HL-60 (cell line): ENCODE measurements at regions not wholly inside any gene's neighbourhood (a gene's known extent, or its start where the extent isn't known, plus 50 kb on each side); places are given as distances from the start of the nearest gene placed in this dataset.
A peak's percentile ranks its signal among the peaks of the same experiment; 100 is the strongest.

Experiments used
- DNase-seq, 2 experiments: peaks; one replicate each; pipeline ENCODE4 v3.0.0-alpha.2; 2010 to 2020; ENCODE audit warnings: low read depth in 1 of 2, low spot score in 1 of 2
- H3K27ac ChIP-seq: fragments of 250-450 bp; sonication (Bioruptor Pico); replicated peaks from 2 replicates; pipeline ENCODE4 v1.5.1; 2020; ENCODE audit warnings: mild to moderate bottlenecking, moderate library complexity
- H3K27me3 ChIP-seq: fragments of 250-450 bp; sonication (Bioruptor Pico); 2 replicates; pipeline ENCODE4 v1.5.1; 2021; ENCODE audit warnings: mild to moderate bottlenecking, moderate library complexity; ENCODE audit not compliant: insufficient read depth, poor library complexity, severe bottlenecking
- H3K4me3 ChIP-seq: replicated peaks from 2 replicates; pipeline ENCODE4 v1.5.1; 2011; ENCODE audit warnings: mild to moderate bottlenecking, control low read depth, low read length; ENCODE audit not compliant: insufficient read depth
- GABPA ChIP-seq: IDR thresholded peaks from 2 replicates; pipeline ENCODE4 v1.6.1; 2012; ENCODE audit warnings: low read depth
- POLR2AphosphoS5 ChIP-seq: IDR thresholded peaks from 2 replicates; pipeline ENCODE4 v1.6.1; 2012; ENCODE audit warnings: low read depth
- SPI1 ChIP-seq: IDR thresholded peaks from 2 replicates; pipeline ENCODE4 v1.6.1; 2012; ENCODE audit warnings: low read depth, mild to moderate bottlenecking, borderline replicate concordance
- TF ChIP-seq, protein P1 (sequence below): IDR thresholded peaks from one replicate; pipeline ENCODE4 v1.5.1; 2011; ENCODE audit warnings: low read length, control low read depth, inconsistent platforms; ENCODE audit not compliant: insufficient read depth
- TF ChIP-seq, protein P2 (sequence below): IDR thresholded peaks from 2 replicates; pipeline ENCODE4 v1.6.1; 2012; ENCODE audit warnings: low read depth; ENCODE audit not compliant: insufficient replicate concordance

DNA sequence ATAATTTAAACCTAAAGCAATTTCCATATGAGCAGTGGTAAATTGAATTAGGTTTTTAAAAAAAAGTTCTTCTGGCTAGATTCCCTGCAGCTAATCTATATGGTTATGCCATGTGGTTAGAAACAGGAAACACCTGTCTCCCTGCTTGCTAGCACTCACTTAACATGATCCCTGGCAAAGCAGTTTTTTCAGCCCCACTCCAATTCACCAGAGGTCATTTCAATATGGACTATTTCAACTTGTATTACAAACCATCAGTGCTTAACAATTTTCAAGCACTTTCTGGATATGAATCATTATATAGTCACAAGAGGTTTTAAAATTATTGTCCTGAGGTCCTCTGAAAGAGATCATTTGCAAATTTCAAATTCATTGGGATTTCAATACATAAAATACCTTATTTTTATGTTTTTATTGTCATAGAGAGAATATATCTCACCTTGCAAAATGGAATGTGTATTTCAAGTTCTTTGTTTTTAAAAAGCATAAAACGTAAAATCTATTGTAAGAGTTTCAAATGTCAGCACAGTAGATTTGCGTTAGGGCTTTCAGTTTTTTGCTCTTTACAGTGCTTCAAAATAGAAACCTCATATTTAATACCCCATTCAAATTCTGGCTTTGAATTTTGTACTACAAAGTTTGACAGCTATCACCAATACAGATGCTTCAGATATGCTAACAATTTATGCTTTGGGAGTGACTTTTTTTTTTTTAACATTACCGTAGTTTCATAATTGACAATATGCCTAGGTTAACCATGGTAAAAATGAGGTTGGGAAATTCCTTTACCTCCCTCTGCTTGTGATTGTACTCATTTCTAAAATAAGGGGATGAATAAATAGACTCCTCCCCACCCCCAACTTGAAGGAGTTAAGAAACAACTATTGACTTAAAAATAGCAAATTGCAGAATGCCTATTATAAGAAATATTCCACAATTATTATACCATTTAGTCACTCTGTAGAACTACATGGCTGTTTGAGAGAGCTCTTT lies 117.5 kb upstream of the HGF start:
- DNase-seq, result peak; percentile 38 to 78
- peak overlapping the region; percentile 68 for H3K27ac ChIP-seq
- TF ChIP-seq SPI1 (no peak), POLR2AphosphoS5 (peak; percentile 79; the same call in 1 of the 2 replicates)
- no peak overlapping the region for H3K4me3 ChIP-seq
- H3K27me3 ChIP-seq, result no peaks in the 10 kb centered on the region

DNA sequence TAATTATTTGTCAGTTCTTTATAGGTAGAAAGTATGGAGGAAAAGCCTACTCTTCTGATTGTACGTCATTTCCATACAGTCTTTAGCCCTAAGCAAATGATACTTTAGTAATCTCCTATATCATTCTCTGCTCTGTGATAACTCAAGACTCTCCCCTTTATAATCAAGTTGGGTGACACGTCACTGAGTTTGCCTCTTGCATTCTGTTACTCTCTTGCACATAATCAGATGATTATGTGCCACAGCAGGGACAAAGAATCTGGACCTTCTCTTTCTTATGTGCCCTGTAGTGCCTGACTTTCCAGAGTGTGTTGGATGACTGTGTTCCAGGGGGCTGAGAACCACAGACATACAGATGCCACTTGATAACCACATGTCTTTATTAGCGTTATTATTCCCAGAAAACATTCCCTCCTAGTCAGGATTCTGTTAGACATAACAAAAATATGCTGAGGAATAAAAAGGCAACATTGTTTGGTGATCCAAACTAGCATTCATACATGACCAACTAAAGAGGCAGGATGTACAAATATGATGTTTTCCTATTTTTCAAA lies 116.4 kb upstream of the HGF start:
- Histone ChIP-seq H3K4me3 (no peak overlapping the region), H3K27me3 (no peaks in the 10 kb centered on the region), H3K27ac (peak overlapping the region; percentile 68)
- DNase-seq, result no peak
- TF ChIP-seq, protein P1, sequence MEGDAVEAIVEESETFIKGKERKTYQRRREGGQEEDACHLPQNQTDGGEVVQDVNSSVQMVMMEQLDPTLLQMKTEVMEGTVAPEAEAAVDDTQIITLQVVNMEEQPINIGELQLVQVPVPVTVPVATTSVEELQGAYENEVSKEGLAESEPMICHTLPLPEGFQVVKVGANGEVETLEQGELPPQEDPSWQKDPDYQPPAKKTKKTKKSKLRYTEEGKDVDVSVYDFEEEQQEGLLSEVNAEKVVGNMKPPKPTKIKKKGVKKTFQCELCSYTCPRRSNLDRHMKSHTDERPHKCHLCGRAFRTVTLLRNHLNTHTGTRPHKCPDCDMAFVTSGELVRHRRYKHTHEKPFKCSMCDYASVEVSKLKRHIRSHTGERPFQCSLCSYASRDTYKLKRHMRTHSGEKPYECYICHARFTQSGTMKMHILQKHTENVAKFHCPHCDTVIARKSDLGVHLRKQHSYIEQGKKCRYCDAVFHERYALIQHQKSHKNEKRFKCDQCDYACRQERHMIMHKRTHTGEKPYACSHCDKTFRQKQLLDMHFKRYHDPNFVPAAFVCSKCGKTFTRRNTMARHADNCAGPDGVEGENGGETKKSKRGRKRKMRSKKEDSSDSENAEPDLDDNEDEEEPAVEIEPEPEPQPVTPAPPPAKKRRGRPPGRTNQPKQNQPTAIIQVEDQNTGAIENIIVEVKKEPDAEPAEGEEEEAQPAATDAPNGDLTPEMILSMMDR, result no peak
- TF ChIP-seq, protein P2, sequence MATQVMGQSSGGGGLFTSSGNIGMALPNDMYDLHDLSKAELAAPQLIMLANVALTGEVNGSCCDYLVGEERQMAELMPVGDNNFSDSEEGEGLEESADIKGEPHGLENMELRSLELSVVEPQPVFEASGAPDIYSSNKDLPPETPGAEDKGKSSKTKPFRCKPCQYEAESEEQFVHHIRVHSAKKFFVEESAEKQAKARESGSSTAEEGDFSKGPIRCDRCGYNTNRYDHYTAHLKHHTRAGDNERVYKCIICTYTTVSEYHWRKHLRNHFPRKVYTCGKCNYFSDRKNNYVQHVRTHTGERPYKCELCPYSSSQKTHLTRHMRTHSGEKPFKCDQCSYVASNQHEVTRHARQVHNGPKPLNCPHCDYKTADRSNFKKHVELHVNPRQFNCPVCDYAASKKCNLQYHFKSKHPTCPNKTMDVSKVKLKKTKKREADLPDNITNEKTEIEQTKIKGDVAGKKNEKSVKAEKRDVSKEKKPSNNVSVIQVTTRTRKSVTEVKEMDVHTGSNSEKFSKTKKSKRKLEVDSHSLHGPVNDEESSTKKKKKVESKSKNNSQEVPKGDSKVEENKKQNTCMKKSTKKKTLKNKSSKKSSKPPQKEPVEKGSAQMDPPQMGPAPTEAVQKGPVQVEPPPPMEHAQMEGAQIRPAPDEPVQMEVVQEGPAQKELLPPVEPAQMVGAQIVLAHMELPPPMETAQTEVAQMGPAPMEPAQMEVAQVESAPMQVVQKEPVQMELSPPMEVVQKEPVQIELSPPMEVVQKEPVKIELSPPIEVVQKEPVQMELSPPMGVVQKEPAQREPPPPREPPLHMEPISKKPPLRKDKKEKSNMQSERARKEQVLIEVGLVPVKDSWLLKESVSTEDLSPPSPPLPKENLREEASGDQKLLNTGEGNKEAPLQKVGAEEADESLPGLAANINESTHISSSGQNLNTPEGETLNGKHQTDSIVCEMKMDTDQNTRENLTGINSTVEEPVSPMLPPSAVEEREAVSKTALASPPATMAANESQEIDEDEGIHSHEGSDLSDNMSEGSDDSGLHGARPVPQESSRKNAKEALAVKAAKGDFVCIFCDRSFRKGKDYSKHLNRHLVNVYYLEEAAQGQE, result no peak
- TF ChIP-seq SPI1, result no peak
- TF ChIP-seq GABPA, result no peak
- TF ChIP-seq POLR2AphosphoS5, result no peak

DNA sequence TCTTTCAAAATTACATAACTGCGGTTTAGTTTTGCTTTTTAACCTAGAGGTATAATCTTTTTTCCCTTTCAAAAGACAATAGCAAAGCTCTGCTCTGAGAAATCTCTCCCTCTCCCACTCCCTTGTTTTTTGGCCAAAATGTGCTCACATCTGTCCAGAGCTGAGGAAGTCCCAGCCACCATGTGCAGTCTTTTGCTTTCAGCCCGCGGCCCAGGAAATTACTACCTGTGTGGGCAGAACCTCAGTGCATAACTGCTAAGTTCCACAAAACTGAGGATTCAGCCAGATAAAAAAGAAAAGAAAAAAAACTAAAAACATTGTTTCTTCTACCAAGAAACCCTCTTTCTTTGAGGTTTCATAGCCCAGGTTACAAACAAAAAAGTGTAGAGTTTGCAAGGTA lies 115.0 kb upstream of the HGF start:
- peak in 1 of 2 experiments; percentile 18 for DNase-seq
- Histone ChIP-seq H3K27ac (no peak overlapping the region), H3K27me3 (no peaks in the 10 kb centered on the region), H3K4me3 (no peak overlapping the region)
- TF ChIP-seq, protein P1, result no peak
- TF ChIP-seq SPI1, result no peak
- no peak for TF ChIP-seq GABPA
- no peak for TF ChIP-seq POLR2AphosphoS5
- TF ChIP-seq, protein P2, result no peak

DNA sequence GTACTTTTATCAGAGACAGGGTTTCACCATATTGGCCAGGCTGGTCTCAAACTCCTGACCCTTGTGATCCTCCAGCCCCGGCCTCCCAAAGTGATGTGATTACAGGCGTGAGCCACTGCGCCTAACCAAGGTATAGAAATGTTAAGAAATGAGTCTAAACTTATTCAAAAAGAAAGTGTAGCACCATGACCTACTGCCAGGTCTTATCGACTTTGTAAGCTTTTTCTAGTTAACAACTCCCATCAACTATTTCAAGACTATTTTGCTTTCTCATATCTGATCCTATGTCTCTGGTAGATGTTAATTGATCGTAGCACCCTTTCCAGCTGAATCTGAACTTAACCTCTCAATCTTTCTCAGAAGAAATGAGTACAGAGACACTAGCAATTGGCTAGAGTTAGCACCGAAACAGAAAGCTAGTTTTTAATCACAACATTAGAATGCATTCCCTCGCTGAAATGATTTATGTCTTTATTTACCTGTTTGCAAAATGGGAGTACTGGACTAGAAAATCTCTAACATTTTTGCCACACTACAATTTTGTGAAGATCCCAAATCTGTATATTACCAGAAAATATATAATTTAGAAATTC lies 114.0 kb upstream of the HGF start:
- DNase-seq, result no peak
- Histone ChIP-seq H3K27me3 (no peaks in the 10 kb centered on the region), H3K27ac (no peak overlapping the region), H3K4me3 (no peak overlapping the region)
- TF ChIP-seq GABPA, result no peak
